WTC11 (cell line): ENCODE measurements at regions not wholly inside any gene's neighbourhood (a gene's known extent, or its start where the extent isn't known, plus 50 kb on each side); places are given as distances from the start of the nearest gene placed in this dataset.

Source experiments
- ATAC-seq: fragments of 200-7000 bp; cut with Tn5 transposase; 2 replicates; pipeline ENCODE4 v1.10.0; 2021; ENCODE audit warnings: mild to moderate bottlenecking, moderate library complexity
- CTCF ChIA-PET: fragments of 300-600 bp; sonication (Branson Sonifier 250); formaldehyde crosslinking; loops from one replicate; lab custom pipeline; 2021; ENCODE audit warnings: antibody characterized with exemption; lab: Charles Lee
- POLR2A ChIA-PET: fragments of 350-600 bp; sonication (Branson Sonifier 250); formaldehyde crosslinking; loops from one replicate; lab custom pipeline; 2021; ENCODE audit warnings: antibody characterized with exemption; lab: Charles Lee
- DNase-seq: peaks from one replicate; pipeline ENCODE4 v3.0.0; 2021; ENCODE audit warnings: low spot score
- H3K27ac Mint-ChIP-seq: 2 replicates; pipeline ENCODE4 v1.8.0; 2021; ENCODE audit warnings: mixed read lengths
- H3K27me3 Mint-ChIP-seq: 2 replicates; pipeline ENCODE4 v1.8.0; 2021; ENCODE audit warnings: low read depth, mild to moderate bottlenecking, moderate library complexity, mixed read lengths
- H3K36me3 Mint-ChIP-seq: 2 replicates; pipeline ENCODE4 v1.8.0; 2021; ENCODE audit warnings: mixed read lengths
- H3K4me1 Mint-ChIP-seq: 2 replicates; pipeline ENCODE4 v1.8.0; 2022; ENCODE audit warnings: mixed read lengths
- H3K4me3 Mint-ChIP-seq: 2 replicates; pipeline ENCODE4 v1.8.0; 2021; ENCODE audit warnings: mild to moderate bottlenecking, moderate library complexity, mixed read lengths
- H3K9me3 Mint-ChIP-seq: 2 replicates; pipeline ENCODE4 v1.8.0; 2021; ENCODE audit warnings: mixed read lengths
- ATF1 ChIP-seq: sonication (generic); formaldehyde crosslinking; IDR thresholded peaks from 2 replicates; pipeline ENCODE4 v1.8.1; 2023; ENCODE audit warnings: mild to moderate bottlenecking, moderate library complexity, missing genetic modification reagents
- E2F4 ChIP-seq: sonication (generic); formaldehyde crosslinking; IDR thresholded peaks from 2 replicates; pipeline ENCODE4 v1.8.1; 2022; ENCODE audit warnings: low read depth, mild to moderate bottlenecking, moderate library complexity, missing genetic modification reagents, borderline replicate concordance
- ERG ChIP-seq: fragments of 250-450 bp; sonication (Bioruptor Pico); IDR thresholded peaks from 2 replicates; pipeline ENCODE4 v1.8.0; 2021; ENCODE audit warnings: mild to moderate bottlenecking
- ESRRA ChIP-seq: sonication (generic); formaldehyde crosslinking; IDR thresholded peaks from 2 replicates; pipeline ENCODE4 v1.8.1; 2022; ENCODE audit warnings: mild to moderate bottlenecking, missing genetic modification reagents, borderline replicate concordance
- FOXP4 ChIP-seq: sonication (generic); formaldehyde crosslinking; IDR thresholded peaks from 2 replicates; pipeline ENCODE4 v1.8.0; 2022; ENCODE audit warnings: mild to moderate bottlenecking, missing genetic modification reagents
- HMGA2 ChIP-seq: fragments of 250-450 bp; sonication (Bioruptor Pico); IDR thresholded peaks from 2 replicates; pipeline ENCODE4 v1.4.0; 2021; ENCODE audit warnings: mild to moderate bottlenecking, moderate library complexity
- NFE2L1 ChIP-seq: sonication (generic); formaldehyde crosslinking; IDR thresholded peaks from 2 replicates; pipeline ENCODE4 v1.8.1; 2023; ENCODE audit warnings: missing genetic modification reagents
- NR1H2 ChIP-seq: sonication (generic); formaldehyde crosslinking; IDR thresholded peaks from 2 replicates; pipeline ENCODE4 v1.9.0; 2021; ENCODE audit warnings: mild to moderate bottlenecking, moderate library complexity, missing genetic modification reagents
- NR2C2 ChIP-seq: sonication (generic); formaldehyde crosslinking; IDR thresholded peaks from 2 replicates; pipeline ENCODE4 v1.8.0; 2022; ENCODE audit warnings: mild to moderate bottlenecking, missing genetic modification reagents
- OVOL2 ChIP-seq: fragments of 250-450 bp; sonication (Bioruptor Pico); IDR thresholded peaks from 2 replicates; pipeline ENCODE4 v1.9.0; 2021; ENCODE audit warnings: mild to moderate bottlenecking, borderline replicate concordance
- PRDM15 ChIP-seq: sonication (generic); formaldehyde crosslinking; IDR thresholded peaks from 2 replicates; pipeline ENCODE4 v1.8.0; 2022; ENCODE audit warnings: missing genetic modification reagents
- TEAD1 ChIP-seq: sonication (generic); formaldehyde crosslinking; IDR thresholded peaks from 2 replicates; pipeline ENCODE4 v1.8.0; 2022; ENCODE audit warnings: mild to moderate bottlenecking, missing genetic modification reagents
- ZBTB21 ChIP-seq: sonication (generic); formaldehyde crosslinking; IDR thresholded peaks from 2 replicates; pipeline ENCODE4 v1.8.1; 2023; ENCODE audit warnings: mild to moderate bottlenecking, missing genetic modification reagents, borderline replicate concordance
- ZNF317 ChIP-seq: sonication (generic); formaldehyde crosslinking; IDR thresholded peaks from 2 replicates; pipeline ENCODE4 v1.8.1; 2023; ENCODE audit warnings: low read depth, mild to moderate bottlenecking, moderate library complexity, missing genetic modification reagents, borderline replicate concordance
- ZNF671 ChIP-seq: fragments of 250-450 bp; sonication (Bioruptor Pico); IDR thresholded peaks from 2 replicates; pipeline ENCODE4 v1.8.0; 2021; ENCODE audit warnings: mild to moderate bottlenecking
- TF ChIP-seq, protein P1 (sequence below): sonication (generic); formaldehyde crosslinking; IDR thresholded peaks from 2 replicates; pipeline ENCODE4 v1.8.0; 2023; ENCODE audit warnings: mild to moderate bottlenecking, missing genetic modification reagents
- TF ChIP-seq, protein P2 (sequence below): sonication (generic); formaldehyde crosslinking; IDR thresholded peaks from 2 replicates; pipeline ENCODE4 v1.8.0; 2022; ENCODE audit warnings: mild to moderate bottlenecking, missing genetic modification reagents
- TF ChIP-seq, protein P3 (sequence below): sonication (generic); formaldehyde crosslinking; conservative IDR thresholded peaks from 2 replicates; pipeline ENCODE4 v1.8.1; 2022; ENCODE audit warnings: mild to moderate bottlenecking, missing genetic modification reagents

GRCh38 chr2:139177041-139177440, 396.9 kb upstream of the NXPH2 start:
- no peak for ATAC-seq
- Mint-ChIP-seq H3K4me1 (peaks cover 13% of the 10 kb centered on the region), H3K36me3 (no peaks in the 10 kb centered on the region), H3K27me3 (no peaks in the 10 kb centered on the region), H3K27ac (no peak overlapping the region), H3K9me3 (no peaks in the 10 kb centered on the region), H3K4me3 (no peak overlapping the region)
- no peak for DNase-seq
- ChIA-PET POLR2A (no interaction called here), CTCF (no interaction called here)
- TF ChIP-seq NFE2L1 (no peak), TEAD1 (CRISPR knock-in tag) (no peak), ZBTB21 (no peak), ATF1 (CRISPR knock-in tag) (no peak), PRDM15 (CRISPR knock-in tag) (no peak), NR1H2 (CRISPR knock-in tag) (no peak), ERG (CRISPR knock-in tag) (no peak), FOXP4 (CRISPR knock-in tag) (no peak), ESRRA (CRISPR knock-in tag) (no peak), NR2C2 (CRISPR knock-in tag) (no peak), ZNF317 (no peak), E2F4 (CRISPR knock-in tag) (no peak), HMGA2 (CRISPR knock-in tag) (no peak), ZNF671 (CRISPR knock-in tag) (no peak), OVOL2 (CRISPR knock-in tag) (no peak)
- TF ChIP-seq, protein P1, sequence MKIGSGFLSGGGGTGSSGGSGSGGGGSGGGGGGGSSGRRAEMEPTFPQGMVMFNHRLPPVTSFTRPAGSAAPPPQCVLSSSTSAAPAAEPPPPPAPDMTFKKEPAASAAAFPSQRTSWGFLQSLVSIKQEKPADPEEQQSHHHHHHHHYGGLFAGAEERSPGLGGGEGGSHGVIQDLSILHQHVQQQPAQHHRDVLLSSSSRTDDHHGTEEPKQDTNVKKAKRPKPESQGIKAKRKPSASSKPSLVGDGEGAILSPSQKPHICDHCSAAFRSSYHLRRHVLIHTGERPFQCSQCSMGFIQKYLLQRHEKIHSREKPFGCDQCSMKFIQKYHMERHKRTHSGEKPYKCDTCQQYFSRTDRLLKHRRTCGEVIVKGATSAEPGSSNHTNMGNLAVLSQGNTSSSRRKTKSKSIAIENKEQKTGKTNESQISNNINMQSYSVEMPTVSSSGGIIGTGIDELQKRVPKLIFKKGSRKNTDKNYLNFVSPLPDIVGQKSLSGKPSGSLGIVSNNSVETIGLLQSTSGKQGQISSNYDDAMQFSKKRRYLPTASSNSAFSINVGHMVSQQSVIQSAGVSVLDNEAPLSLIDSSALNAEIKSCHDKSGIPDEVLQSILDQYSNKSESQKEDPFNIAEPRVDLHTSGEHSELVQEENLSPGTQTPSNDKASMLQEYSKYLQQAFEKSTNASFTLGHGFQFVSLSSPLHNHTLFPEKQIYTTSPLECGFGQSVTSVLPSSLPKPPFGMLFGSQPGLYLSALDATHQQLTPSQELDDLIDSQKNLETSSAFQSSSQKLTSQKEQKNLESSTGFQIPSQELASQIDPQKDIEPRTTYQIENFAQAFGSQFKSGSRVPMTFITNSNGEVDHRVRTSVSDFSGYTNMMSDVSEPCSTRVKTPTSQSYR (CRISPR knock-in tag), result no peak
- TF ChIP-seq, protein P2, sequence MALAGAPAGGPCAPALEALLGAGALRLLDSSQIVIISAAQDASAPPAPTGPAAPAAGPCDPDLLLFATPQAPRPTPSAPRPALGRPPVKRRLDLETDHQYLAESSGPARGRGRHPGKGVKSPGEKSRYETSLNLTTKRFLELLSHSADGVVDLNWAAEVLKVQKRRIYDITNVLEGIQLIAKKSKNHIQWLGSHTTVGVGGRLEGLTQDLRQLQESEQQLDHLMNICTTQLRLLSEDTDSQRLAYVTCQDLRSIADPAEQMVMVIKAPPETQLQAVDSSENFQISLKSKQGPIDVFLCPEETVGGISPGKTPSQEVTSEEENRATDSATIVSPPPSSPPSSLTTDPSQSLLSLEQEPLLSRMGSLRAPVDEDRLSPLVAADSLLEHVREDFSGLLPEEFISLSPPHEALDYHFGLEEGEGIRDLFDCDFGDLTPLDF, result no peak
- TF ChIP-seq, protein P3, sequence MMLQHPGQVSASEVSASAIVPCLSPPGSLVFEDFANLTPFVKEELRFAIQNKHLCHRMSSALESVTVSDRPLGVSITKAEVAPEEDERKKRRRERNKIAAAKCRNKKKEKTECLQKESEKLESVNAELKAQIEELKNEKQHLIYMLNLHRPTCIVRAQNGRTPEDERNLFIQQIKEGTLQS (CRISPR knock-in tag), result no peak
